ENCODE measurements at regions not wholly inside any gene's neighbourhood (a gene's known extent, or its start where the extent isn't known, plus 50 kb on each side); places are given as distances from the start of the nearest gene placed in this dataset.

DNA sequence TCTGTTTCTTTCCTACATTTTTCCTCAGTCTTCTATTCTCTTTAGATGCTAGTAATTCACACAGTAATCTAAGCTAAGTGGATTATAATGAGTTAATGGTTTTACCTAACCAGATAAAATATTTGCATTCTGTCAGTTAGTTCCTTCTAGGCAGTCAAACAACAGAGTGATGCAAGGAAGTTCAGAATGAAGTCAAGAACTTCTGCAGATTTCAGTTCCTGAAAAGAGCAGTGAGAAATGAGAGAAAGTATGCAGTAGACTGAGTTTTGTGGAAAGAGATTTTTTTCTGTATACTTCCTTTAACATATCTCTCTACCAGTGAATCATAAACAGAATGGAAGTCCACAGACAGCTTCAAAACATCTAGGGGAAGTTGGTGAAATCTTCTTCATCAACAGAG lies 774.0 kb upstream of the POU3F4 start:
- TF ChIP-seq, protein P1, sequence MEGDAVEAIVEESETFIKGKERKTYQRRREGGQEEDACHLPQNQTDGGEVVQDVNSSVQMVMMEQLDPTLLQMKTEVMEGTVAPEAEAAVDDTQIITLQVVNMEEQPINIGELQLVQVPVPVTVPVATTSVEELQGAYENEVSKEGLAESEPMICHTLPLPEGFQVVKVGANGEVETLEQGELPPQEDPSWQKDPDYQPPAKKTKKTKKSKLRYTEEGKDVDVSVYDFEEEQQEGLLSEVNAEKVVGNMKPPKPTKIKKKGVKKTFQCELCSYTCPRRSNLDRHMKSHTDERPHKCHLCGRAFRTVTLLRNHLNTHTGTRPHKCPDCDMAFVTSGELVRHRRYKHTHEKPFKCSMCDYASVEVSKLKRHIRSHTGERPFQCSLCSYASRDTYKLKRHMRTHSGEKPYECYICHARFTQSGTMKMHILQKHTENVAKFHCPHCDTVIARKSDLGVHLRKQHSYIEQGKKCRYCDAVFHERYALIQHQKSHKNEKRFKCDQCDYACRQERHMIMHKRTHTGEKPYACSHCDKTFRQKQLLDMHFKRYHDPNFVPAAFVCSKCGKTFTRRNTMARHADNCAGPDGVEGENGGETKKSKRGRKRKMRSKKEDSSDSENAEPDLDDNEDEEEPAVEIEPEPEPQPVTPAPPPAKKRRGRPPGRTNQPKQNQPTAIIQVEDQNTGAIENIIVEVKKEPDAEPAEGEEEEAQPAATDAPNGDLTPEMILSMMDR (IDR thresholded peaks at IDR 0.05), result no peak
- no peak for TF ChIP-seq ZFX (IDR thresholded peaks at IDR 0.05; ENCODE audit: borderline replicate concordance)
